ENCODE measurements at regions not wholly inside any gene's neighbourhood (a gene's known extent, or its start where the extent isn't known, plus 50 kb on each side); places are given as distances from the start of the nearest gene placed in this dataset.

GRCh38 chr15:62825191-62825590 lies 217.4 kb upstream of the TPM1 start:
- Mint-ChIP-seq H3K27ac (no peak overlapping the region), H3K36me3 (ENCODE audit: low read depth) (no peaks in the 10 kb centered on the region), H3K9me3 (no peaks in the 10 kb centered on the region), H3K4me3 (no peak overlapping the region), H3K4me1 (ENCODE audit: low read depth) (no peaks in the 10 kb centered on the region), H3K27me3 (ENCODE audit: low read depth) (peaks cover 5% of the 10 kb centered on the region)
- no peak for DNase-seq (ENCODE audit: low spot score)

DNA sequence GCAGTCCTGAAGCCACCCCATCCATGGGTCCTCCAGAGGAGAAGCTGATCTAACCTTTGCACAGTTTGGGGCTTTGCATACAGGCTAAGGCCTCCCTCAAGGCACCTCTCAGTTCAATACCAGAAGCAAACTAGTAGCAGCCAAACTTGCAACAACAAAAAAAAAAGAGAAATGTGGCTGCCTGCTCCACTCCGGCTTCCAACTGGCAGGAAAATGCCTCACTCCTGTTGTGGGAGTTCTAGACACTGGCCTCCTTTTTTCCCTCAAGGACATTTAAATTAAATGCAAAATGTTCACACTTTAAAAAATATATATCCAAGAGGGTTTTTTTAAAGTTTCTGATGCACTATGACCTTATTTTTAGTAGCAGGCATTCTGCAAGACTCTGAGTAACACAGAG lies 216.0 kb upstream of the TPM1 start:
- peaks cover 3% of the 10 kb centered on the region for H3K27me3 Mint-ChIP-seq (ENCODE audit: low read depth)
- no peaks in the 10 kb centered on the region for H3K36me3 Mint-ChIP-seq (ENCODE audit: low read depth)
- no peaks in the 10 kb centered on the region for H3K4me1 Mint-ChIP-seq (ENCODE audit: low read depth)
- H3K4me3 Mint-ChIP-seq: no peak overlapping the region
- no peak for DNase-seq (ENCODE audit: low spot score)
- H3K9me3 Mint-ChIP-seq: no peaks in the 10 kb centered on the region
- no peak overlapping the region for H3K27ac Mint-ChIP-seq

GRCh38 chr15:62828364-62828763 lies 214.2 kb upstream of the TPM1 start:
- Mint-ChIP-seq H3K4me1 (ENCODE audit: low read depth) (no peaks in the 10 kb centered on the region), H3K27ac (no peak overlapping the region), H3K36me3 (ENCODE audit: low read depth) (no peaks in the 10 kb centered on the region), H3K9me3 (no peaks in the 10 kb centered on the region), H3K27me3 (ENCODE audit: low read depth) (peaks cover 2% of the 10 kb centered on the region), H3K4me3 (no peak overlapping the region)
- DNase-seq (ENCODE audit: low spot score): no peak

GRCh38 chr15:62832231-62832630 lies 210.3 kb upstream of the TPM1 start:
- DNase-seq (ENCODE audit: low spot score): no peak
- Mint-ChIP-seq H3K27ac (no peak overlapping the region), H3K4me3 (no peak overlapping the region), H3K9me3 (no peaks in the 10 kb centered on the region), H3K36me3 (ENCODE audit: low read depth) (no peaks in the 10 kb centered on the region), H3K4me1 (ENCODE audit: low read depth) (no peaks in the 10 kb centered on the region), H3K27me3 (ENCODE audit: low read depth) (no peaks in the 10 kb centered on the region)

GRCh38 chr15:62833646-62834045 lies 208.9 kb upstream of the TPM1 start:
- Mint-ChIP-seq H3K36me3 (ENCODE audit: low read depth) (no peaks in the 10 kb centered on the region), H3K27ac (no peak overlapping the region), H3K4me3 (no peak overlapping the region), H3K27me3 (ENCODE audit: low read depth) (no peaks in the 10 kb centered on the region), H3K4me1 (ENCODE audit: low read depth) (no peaks in the 10 kb centered on the region), H3K9me3 (no peaks in the 10 kb centered on the region)
- no peak for DNase-seq (ENCODE audit: low spot score)

- Mint-ChIP-seq H3K9me3 (no peaks in the 10 kb centered on the region), H3K4me1 (ENCODE audit: low read depth) (no peaks in the 10 kb centered on the region), H3K4me3 (no peak overlapping the region), H3K27ac (no peak overlapping the region), H3K27me3 (ENCODE audit: low read depth) (no peaks in the 10 kb centered on the region), H3K36me3 (ENCODE audit: low read depth) (no peaks in the 10 kb centered on the region)
- no peak for DNase-seq (ENCODE audit: low spot score)
Measured at GRCh38 chr15:62834686-62835329, 207.7 kb upstream of the TPM1 start.

DNA sequence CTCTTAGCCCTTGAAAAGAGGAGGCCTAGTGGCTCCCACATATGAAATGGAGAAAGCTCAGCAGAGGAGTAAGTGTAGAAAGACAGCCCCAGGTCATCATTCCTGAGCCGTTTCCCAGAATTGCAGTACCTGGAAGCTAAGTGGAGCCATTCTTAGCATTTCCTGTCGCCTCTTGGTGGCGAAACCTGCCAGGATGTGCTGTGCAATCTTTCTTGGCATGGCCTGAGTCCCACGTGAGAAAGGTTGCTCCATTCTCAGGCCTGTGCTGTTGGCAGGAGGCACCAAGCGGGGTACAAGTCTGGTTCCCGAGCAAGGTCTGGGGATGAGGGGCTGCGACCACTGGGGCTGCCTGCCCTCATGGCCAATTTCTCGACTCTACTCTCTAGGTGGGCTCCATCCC lies 207.2 kb upstream of the TPM1 start:
- H3K4me3 Mint-ChIP-seq: no peak overlapping the region
- DNase-seq (ENCODE audit: low spot score): no peak

DNA sequence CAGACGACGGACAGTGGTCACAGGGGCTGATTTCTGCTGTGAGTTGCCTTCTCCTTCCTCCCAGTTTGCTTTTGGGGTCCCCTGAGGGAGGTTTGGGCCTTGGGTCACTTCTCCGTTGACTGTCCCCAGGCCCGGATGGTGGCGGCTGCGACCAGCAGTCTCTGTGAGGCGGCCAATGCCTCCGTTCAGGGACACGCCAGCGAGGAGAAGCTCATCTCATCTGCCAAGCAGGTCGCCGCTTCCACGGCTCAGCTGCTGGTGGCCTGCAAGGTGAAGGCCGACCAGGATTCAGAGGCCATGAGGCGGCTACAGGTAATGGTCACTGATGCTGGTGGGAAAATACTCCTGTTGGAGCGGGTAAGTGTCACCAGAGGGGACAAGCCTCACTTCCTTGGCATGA lies 206.8 kb upstream of the TPM1 start:
- no peaks in the 10 kb centered on the region for H3K4me1 Mint-ChIP-seq (ENCODE audit: low read depth)
- no peaks in the 10 kb centered on the region for H3K9me3 Mint-ChIP-seq
- H3K27ac Mint-ChIP-seq: no peak overlapping the region
- DNase-seq (ENCODE audit: low spot score): no peak
- no peaks in the 10 kb centered on the region for H3K36me3 Mint-ChIP-seq (ENCODE audit: low read depth)
- H3K4me3 Mint-ChIP-seq: no peak overlapping the region
- no peaks in the 10 kb centered on the region for H3K27me3 Mint-ChIP-seq (ENCODE audit: low read depth)

More for the DNA sequence above, 207.2 kb upstream of the TPM1 start:
- Mint-ChIP-seq H3K9me3 (no peaks in the 10 kb centered on the region), H3K36me3 (ENCODE audit: low read depth) (no peaks in the 10 kb centered on the region), H3K27ac (no peak overlapping the region), H3K4me1 (ENCODE audit: low read depth) (no peaks in the 10 kb centered on the region), H3K27me3 (ENCODE audit: low read depth) (no peaks in the 10 kb centered on the region)

DNA sequence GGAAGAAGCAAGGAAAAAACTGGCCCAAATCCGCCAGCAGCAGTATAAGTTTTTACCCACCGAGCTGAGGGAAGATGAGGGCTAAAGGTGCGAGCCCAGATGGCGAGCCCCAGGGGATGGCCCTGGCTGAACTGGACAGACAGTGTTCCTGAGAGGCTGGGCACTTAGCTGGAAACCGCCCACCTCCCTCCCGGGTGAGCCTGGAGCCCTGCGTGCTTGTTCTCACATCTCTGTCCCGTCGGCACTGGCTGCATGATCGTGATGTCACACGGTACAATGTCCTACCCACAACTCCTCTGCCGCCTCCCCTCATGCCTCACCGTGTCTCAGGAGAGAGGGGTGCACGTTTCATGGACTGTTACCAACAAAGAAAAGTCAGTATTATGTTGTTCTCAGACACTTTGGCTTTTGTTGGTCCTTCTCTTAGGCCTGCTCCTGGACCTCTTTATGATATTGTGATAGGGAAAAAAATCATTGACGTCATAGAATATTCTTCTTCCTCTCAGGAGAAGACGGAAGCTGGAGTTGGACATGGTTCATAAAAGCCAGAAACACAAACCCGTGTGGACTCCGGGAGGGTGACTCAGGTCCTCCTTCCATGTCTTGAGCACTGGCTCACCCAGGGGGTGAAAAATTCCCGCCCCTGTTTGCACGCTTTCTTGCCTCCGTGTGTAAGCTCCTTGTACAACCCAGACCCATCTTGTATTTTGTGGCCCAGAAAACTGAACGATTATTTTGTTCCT lies 201.8 kb upstream of the TPM1 start:
- H3K36me3 Mint-ChIP-seq (ENCODE audit: low read depth): no peaks in the 10 kb centered on the region
- H3K27ac Mint-ChIP-seq: no peak overlapping the region
- no peaks in the 10 kb centered on the region for H3K9me3 Mint-ChIP-seq
- no peaks in the 10 kb centered on the region for H3K4me1 Mint-ChIP-seq (ENCODE audit: low read depth)
- no peaks in the 10 kb centered on the region for H3K27me3 Mint-ChIP-seq (ENCODE audit: low read depth)
- DNase-seq (ENCODE audit: low spot score): no peak
- H3K4me3 Mint-ChIP-seq: no peak overlapping the region

GRCh38 chr15:62841269-62841628 lies 201.3 kb upstream of the TPM1 start:
- DNase-seq (ENCODE audit: low spot score): no peak

DNA sequence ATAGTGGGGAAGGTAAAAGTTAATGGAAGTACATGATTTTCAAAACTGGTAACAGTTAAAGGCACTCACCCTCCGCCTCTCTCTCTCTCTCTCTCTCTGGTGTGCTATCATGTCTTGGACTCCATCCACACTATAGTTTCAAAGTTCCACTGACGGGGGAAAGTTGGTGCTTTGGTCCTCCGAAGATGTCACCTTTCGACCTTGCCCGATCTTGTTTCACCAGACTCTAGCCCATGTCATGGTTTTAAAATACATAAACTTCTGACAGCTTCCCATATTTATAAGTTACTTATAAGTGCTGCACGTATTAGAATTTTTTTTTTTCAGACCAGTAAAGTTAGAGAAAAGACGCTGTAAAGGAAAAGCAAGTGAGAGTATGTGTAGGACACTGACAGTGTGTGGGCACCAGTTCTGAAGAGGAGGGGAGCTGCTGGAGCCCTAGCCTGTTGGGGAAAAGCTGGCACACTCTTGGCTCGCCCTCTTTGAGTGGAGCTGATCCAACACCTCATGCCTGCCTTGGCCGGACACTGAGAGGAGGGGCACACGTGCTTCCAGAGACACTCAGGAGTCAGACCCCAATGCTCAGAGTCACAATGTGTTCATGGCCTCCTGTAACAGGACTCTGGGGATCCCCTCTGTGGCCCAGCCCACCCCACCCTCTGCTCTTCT lies 200.5 kb upstream of the TPM1 start:
- no peak for DNase-seq (ENCODE audit: low spot score)
- no peak overlapping the region for H3K4me3 Mint-ChIP-seq
- no peaks in the 10 kb centered on the region for H3K9me3 Mint-ChIP-seq
- no peaks in the 10 kb centered on the region for H3K27me3 Mint-ChIP-seq (ENCODE audit: low read depth)
- H3K36me3 Mint-ChIP-seq (ENCODE audit: low read depth): no peaks in the 10 kb centered on the region
- no peaks in the 10 kb centered on the region for H3K4me1 Mint-ChIP-seq (ENCODE audit: low read depth)
- no peak overlapping the region for H3K27ac Mint-ChIP-seq

More at GRCh38 chr15:62841269-62841628, 201.3 kb upstream of the TPM1 start:
- H3K4me3 Mint-ChIP-seq: no peak overlapping the region
- no peaks in the 10 kb centered on the region for H3K4me1 Mint-ChIP-seq (ENCODE audit: low read depth)
- H3K9me3 Mint-ChIP-seq: no peaks in the 10 kb centered on the region
- H3K36me3 Mint-ChIP-seq (ENCODE audit: low read depth): no peaks in the 10 kb centered on the region
- no peaks in the 10 kb centered on the region for H3K27me3 Mint-ChIP-seq (ENCODE audit: low read depth)
- no peak overlapping the region for H3K27ac Mint-ChIP-seq

DNA sequence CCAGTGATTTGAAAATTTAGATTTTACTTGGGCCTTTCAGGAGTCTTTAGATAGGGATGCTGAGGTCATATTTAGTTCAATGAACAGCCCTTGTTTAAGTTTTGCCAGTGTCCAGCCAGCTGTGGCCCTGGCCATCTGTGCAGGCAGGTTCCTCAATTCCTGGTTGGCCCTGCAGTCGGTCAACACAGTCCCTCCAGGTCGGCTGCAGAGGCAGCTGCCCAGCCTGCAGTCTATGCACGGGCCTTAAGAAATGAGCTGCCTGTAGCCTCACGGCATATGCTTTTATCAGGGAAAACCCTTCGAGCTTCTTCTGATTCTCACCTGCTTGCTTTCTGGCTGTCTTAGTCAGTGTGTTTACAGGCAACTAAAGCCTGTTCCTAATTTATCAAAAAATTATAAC lies 199.2 kb upstream of the TPM1 start:
- Mint-ChIP-seq H3K27me3 (ENCODE audit: low read depth) (no peaks in the 10 kb centered on the region), H3K27ac (no peak overlapping the region), H3K9me3 (no peaks in the 10 kb centered on the region), H3K4me1 (ENCODE audit: low read depth) (no peaks in the 10 kb centered on the region), H3K4me3 (no peak overlapping the region), H3K36me3 (ENCODE audit: low read depth) (no peaks in the 10 kb centered on the region)
- DNase-seq (ENCODE audit: low spot score): no peak

- no peak for DNase-seq (ENCODE audit: low spot score)
- Mint-ChIP-seq H3K4me1 (ENCODE audit: low read depth) (no peaks in the 10 kb centered on the region), H3K27ac (no peak overlapping the region), H3K4me3 (no peak overlapping the region), H3K27me3 (ENCODE audit: low read depth) (peaks cover 2% of the 10 kb centered on the region), H3K9me3 (no peaks in the 10 kb centered on the region), H3K36me3 (ENCODE audit: low read depth) (no peaks in the 10 kb centered on the region)
Measured at GRCh38 chr15:62844564-62845240, 197.8 kb upstream of the TPM1 start.
